Ramos (cell line): ENCODE measurements at regions not wholly inside any gene's neighbourhood (a gene's known extent, or its start where the extent isn't known, plus 50 kb on each side); places are given as distances from the start of the nearest gene placed in this dataset.
"Not testable (repeated sequence)": the region's sequence is repeated elsewhere in the genome, so short reads cannot be mapped to it uniquely, and the experiment has no call there.

Experiments
- in situ Hi-C: fragments of 300-500 bp; cut with MboI; formaldehyde crosslinking; loops from one replicate; pipeline ENCODE4 v1.14.3; 2022; ENCODE audit warnings: low sequenced_read_pairs; ENCODE audit not compliant: unreplicated experiment

DNA sequence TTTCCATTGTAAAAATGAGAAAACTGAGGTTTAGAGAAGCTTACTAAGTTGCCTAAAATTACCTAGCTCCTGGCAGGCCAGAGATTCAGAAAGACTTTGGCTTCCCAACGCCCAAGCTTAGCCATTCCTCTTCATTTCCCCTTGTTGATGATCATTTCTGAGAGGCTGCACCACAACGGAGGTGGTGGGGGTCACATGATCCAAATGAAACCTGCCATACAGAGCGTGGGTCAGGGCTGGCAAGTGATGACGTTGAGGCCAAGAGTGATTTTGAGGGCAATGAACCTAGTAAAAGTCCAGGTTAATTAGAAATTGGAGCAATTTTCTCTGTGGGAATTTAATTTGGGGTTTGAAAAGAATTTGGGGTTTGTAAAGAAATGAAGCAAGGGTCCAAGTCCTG, 109.9 kb downstream of the TMEM182 start:
- in situ Hi-C loops: no loop called here

DNA sequence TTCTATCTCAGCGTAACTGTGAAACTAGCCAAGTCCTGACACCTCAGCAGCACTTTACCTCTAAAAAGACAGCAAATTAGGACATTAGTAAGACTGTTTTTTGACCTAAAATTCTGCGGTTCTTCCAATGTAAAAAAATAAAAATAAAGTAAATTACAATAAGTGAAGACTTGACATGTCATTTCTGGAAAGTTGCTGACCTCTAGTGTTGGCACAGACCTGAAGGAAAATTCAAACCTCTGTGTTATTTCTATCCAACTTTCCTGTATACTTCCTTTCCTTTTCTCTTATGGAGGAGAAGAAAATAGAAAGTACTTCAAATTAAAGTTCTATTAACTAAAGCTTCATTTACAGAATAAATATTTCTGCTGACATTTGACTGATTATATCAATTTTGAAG, 110.6 kb downstream of the TMEM182 start:
- in situ Hi-C loops: no loop called here

GRCh38 chr2:102879513-102879912, 117.7 kb downstream of the TMEM182 start:
- in situ Hi-C loops: not testable (repeated sequence)

GRCh38 chr2:102880731-102881130, 118.9 kb downstream of the TMEM182 start:
- in situ Hi-C loops: no loop called here

DNA sequence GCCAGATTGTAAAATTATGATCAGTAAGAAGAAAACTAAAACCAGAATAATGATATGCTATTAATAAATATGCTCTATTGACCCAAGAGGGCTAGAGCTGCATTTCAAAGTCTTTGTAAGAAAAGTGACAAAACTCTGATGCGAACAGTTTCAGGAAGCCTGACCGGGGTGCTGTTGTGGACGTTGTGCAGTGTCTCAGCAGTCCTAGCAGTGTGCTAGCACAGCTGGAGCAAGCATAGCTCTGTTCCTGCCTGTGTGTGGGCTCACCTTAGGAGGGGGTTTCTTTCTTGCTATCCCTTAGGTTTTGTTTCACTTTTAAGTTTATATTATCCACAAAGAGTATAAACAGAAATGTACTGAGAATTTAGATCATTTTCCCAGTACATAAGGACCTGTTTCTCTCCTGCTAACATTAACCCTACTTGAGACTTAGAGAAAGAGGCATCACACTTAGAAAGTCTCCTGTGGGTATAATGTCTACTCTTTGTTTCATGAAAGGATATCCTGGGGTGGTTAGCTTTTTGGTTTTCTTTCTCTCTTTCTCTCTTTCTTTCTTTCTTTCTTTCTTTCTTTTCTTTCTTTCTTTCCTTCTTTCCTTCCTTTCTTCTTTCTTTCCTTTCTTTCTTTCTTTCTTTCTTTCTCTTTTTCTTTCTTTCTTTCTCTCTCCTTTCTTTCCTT, 124.5 kb downstream of the TMEM182 start:
- in situ Hi-C loops: no loop called here

- in situ Hi-C loops: no loop called here
These were observed 126.7 kb downstream of the TMEM182 start for GRCh38 chr2:102888514-102888913.

GRCh38 chr2:102891296-102891695, 129.5 kb downstream of the TMEM182 start:
- in situ Hi-C loops: no loop called here

- in situ Hi-C loops: no loop called here
These were observed 131.0 kb downstream of the TMEM182 start for GRCh38 chr2:102892698-102893310.

- in situ Hi-C loops: no loop called here
These were observed 132.0 kb downstream of the TMEM182 start for GRCh38 chr2:102893870-102894269.

DNA sequence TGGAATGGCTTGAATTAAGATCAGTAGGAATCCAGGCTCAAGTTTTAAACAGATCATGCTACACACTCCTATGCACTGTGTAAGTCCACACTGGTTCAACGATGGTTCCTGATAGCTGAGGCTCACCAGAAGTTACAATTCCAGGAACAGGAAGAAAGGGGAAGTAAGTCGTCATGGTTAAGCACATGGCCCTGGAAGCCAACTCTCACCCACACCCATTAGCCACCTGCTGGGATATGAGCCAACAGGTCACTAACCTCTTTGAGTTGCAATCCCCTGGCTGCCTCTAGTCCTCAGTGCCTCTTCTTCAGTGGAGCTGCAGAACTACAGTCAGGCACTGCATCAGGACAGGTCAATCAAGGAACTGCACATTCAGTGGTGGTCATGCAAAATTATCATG, 133.5 kb downstream of the TMEM182 start:
- in situ Hi-C loops: no loop called here

- in situ Hi-C loops: not testable (repeated sequence)
These were observed 147.4 kb downstream of the TMEM182 start for GRCh38 chr2:102909240-102909639.

DNA sequence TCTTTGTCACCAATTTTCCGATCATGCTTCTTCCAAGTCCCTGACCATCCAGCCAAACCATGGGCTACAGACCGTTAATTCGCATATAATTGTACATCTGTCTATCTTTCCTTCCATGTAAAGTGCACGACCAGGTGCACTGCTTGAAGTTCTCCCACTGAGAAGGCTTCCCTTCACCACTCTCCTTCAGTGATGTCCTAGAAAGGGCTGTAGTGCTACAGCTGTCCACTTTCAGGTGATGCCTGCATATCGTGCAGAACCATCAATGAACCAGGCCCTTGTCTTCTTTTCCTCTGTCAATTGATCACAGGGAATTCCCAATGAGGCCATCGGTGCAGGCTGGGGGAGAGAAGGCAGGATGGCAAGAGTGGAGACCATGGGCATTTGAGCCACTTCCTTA, 148.9 kb downstream of the TMEM182 start:
- in situ Hi-C loops: no loop called here

GRCh38 chr2:102915128-102915527, 153.3 kb downstream of the TMEM182 start:
- in situ Hi-C loops: no loop called here

GRCh38 chr2:102922321-102922720, 160.5 kb downstream of the TMEM182 start:
- in situ Hi-C loops: no loop called here

DNA sequence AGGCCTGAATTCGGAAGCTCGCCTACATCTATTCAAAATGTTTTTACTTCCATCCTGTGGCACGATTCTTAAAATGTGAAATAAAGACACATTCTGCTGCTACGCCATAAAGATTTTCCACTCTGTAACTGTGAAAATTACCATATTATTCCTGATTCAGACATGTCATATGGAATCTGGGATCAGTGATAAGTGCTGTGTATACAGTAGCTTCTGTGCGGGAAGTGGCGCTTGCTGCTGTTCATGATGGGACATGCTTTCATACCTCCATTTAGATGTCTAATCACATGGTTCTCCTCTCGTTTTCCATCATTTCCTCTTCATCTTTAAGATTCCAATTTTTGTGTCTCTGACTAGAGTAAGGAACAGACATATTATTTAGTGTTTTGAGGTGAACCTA, 163.2 kb downstream of the TMEM182 start:
- in situ Hi-C loops: no loop called here

DNA sequence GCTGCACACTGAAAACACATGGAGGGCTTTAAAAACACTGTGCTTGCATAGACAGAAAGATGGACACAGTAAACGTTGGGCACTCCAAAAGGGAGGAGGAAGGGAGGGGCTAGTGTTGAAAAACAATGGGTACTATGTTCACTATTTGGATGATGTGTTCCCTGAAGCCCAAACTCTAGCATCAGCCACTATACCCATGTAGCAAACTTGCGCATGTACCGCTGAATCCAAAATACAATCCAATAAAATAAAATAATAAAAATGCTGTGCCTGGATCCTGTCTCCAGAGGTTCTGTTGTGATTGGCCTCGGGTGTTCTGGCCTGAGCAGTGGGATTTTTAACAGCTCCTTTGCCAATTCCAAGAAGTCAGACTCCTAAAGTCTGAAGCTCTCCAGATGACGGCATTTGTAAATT, 166.0 kb downstream of the TMEM182 start:
- in situ Hi-C loops: no loop called here

DNA sequence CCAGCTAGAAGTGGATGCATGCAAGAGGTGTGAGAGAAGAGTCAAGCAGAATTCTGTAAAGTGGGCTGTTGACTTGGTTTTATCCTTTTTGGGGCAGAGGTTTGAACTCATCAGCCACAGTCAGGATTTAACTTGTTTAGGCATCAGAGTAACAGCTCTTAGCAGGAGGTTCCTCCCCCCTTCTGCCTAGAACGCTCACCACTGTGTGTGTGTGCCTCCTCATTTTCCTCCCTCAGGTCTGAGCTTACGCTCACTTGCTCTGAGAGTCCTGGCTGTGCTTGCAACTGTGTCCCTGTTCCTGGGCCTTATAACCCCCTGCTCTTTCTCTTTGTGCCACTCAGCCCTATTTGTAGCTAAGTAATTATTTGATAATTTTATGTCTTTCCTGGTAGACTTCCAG, 167.9 kb downstream of the TMEM182 start:
- in situ Hi-C loops: no loop called here

GRCh38 chr2:102932501-102932900, 170.7 kb downstream of the TMEM182 start:
- in situ Hi-C loops: no loop called here

- in situ Hi-C loops: no loop called here
These were observed 177.4 kb downstream of the TMEM182 start for GRCh38 chr2:102939207-102939606.

DNA sequence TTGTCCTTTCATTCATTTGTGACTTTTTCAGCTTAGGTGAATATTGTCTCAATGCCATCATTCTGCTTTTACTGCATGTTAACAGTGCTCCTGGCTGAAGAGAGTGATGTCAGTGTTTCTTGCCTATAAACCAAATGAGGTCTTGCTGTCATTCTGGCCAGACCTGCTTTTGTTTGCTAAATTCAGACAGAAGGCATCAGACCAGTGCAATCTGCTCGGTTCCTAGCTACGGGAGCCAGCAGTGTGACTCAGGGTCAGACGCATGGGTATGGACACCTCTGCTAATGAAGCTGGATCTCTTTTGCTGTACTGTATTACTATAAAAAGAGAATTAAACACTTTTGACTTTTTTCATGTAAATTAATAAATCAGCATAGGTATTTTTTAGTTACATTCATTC, 178.9 kb downstream of the TMEM182 start:
- in situ Hi-C loops: no loop called here

DNA sequence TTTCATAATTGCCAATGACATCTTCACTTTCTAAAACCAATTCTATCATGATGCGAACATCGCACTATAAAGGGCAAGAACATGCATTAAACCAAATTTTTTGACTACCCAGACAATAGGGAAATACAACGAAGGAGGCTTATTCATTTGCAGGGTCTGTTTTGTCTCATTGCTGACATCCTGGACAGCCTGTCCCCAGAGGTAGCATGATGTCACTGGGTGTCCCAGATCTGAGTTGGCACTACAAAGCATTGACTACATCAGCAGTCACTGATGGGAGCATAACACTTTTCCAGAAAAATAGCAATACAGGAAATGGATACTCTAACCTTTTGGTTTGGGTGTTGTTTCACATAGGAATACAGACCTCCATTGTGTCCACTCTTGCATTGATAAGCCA, 180.3 kb downstream of the TMEM182 start:
- in situ Hi-C loops: no loop called here

GRCh38 chr2:102943251-102943650, 181.4 kb downstream of the TMEM182 start:
- in situ Hi-C loops: no loop called here
